ENCODE measurements at regions not wholly inside any gene's neighbourhood (a gene's known extent, or its start where the extent isn't known, plus 50 kb on each side); places are given as distances from the start of the nearest gene placed in this dataset.
"Not testable (repeated sequence)": the region's sequence is repeated elsewhere in the genome, so short reads cannot be mapped to it uniquely, and the experiment has no call there.

- TF ChIP-seq CTCF (conservative IDR thresholded peaks at IDR 0.05; ENCODE audit: low read depth in 2 of 2); EZH2 (IDR thresholded peaks at IDR 0.05; ENCODE audit: low read depth, unreplicated experiment); JUNB (IDR thresholded peaks at IDR 0.05; ENCODE audit: unreplicated experiment); ETS1 (IDR thresholded peaks at IDR 0.05); REST (IDR thresholded peaks at IDR 0.05; ENCODE audit: unreplicated experiment); EZH2phosphoT487 (IDR thresholded peaks at IDR 0.05; ENCODE audit: unreplicated experiment); ZNF114 (CRISPR knock-in tag; IDR thresholded peaks at IDR 0.05); POLR2AphosphoS5 (IDR thresholded peaks at IDR 0.05; ENCODE audit: low read depth); NANOG (IDR thresholded peaks at IDR 0.05; ENCODE audit: borderline replicate concordance); ZNF462 (CRISPR knock-in tag; IDR thresholded peaks at IDR 0.05); CREB1 (CRISPR knock-in tag; IDR thresholded peaks at IDR 0.05; ENCODE audit: low read depth): not testable (repeated sequence)
Observed at GRCh38 chr2:39917371-39917770, 138.3 kb upstream of the THUMPD2 start.

Measured in GM23338 (cell line).